Sigmoid colon (tissue), 6 donors: ENCODE measurements at regions not wholly inside any gene's neighbourhood (a gene's known extent, or its start where the extent isn't known, plus 50 kb on each side); places are given as distances from the start of the nearest gene placed in this dataset.

Experiments
- DNase-seq: peaks from one replicate; pipeline ENCODE4 v3.0.0-alpha.2; 2019
- H3K27ac ChIP-seq, 4 donors: fragments of 200-600 bp; sonication (generic); one replicate each; pipeline ENCODE4 v1.5.1; 2016 to 2019; ENCODE audit warnings: mild to moderate bottlenecking in 1 of 4
- H3K27me3 ChIP-seq, 3 donors: fragments of 200-600 bp; sonication (generic); one replicate each; pipeline ENCODE4 v1.5.1; 2019; ENCODE audit warnings: mild to moderate bottlenecking in 1 of 3
- H3K36me3 ChIP-seq, 4 donors: fragments of 200-600 bp; sonication (generic); one replicate each; pipeline ENCODE4 v1.5.1; 2016 to 2019
- H3K4me1 ChIP-seq, 4 donors: fragments of 200-600 bp; sonication (generic); one replicate each; pipeline ENCODE4 v1.5.1; 2017 to 2019
- H3K4me3 ChIP-seq, 4 donors: fragments of 200-600 bp; sonication (generic); one replicate each; pipeline ENCODE4 v1.5.1; 2017 to 2019; ENCODE audit warnings: mild to moderate bottlenecking in 2 of 4, moderate library complexity in 1 of 4
- H3K9me3 ChIP-seq, 4 donors: fragments of 200-600 bp in 3 of 4; sonication (generic) in 3 of 4; one replicate each; pipeline versions ENCODE4 v1.5.1 to v1.6.1; 2013 to 2019
- CTCF ChIP-seq, 4 experiments: fragments of 450-650 bp in 3 of 4; fragments of 200-600 bp in 1 of 4; IDR thresholded peaks; one replicate each; pipeline ENCODE4 v1.5.1; 2016 to 2019; ENCODE audit warnings: antibody characterized with exemption in 4 of 4, mild to moderate bottlenecking in 3 of 4, moderate library complexity in 2 of 4
- EP300 ChIP-seq, 4 donors: sonication (generic); formaldehyde crosslinking; IDR thresholded peaks; one replicate each; pipeline ENCODE4 v1.6.1; 2017; ENCODE audit warnings: antibody characterized with exemption in 4 of 4
- POLR2A ChIP-seq, 2 donors: fragments of 450-650 bp; IDR thresholded peaks; one replicate each; pipeline ENCODE4 v1.6.1; 2016; ENCODE audit warnings: antibody characterized with exemption in 2 of 2, mild to moderate bottlenecking in 2 of 2, moderate library complexity in 2 of 2
- POLR2AphosphoS5 ChIP-seq, 4 donors: sonication (generic); formaldehyde crosslinking; IDR thresholded peaks; one replicate each; pipeline ENCODE4 v1.6.1; 2017; ENCODE audit warnings: antibody characterized with exemption in 4 of 4
- WGBS, 2 donors: extraction: QIAGEN DNeasy Blood & Tissue Kit; methylation state at CpG; one replicate each; pipeline ENCODE4 v1.1.7; 2013; 5-methylcytosine and 5-hydroxymethylcytosine counted together
- intact Hi-C: fragments of 100-400 bp; cut with DNase I; formaldehyde crosslinking; loops from one replicate; pipeline ENCODE4 v1.15.1; 2023
- donor health status: healthy with polysubstance abuse.
- donor health status: healthy.

GRCh38 chr19:31424861-31425620 lies 75.8 kb upstream of the TSHZ3 start:
- no peak for DNase-seq
- intact Hi-C loops, result no loop called here
- H3K36me3 ChIP-seq, result no peaks in the 10 kb centered on the region
- H3K27ac ChIP-seq, result no peak overlapping the region
- no peak for TF ChIP-seq EP300 (IDR thresholded peaks at IDR 0.05)
- TF ChIP-seq CTCF (IDR thresholded peaks at IDR 0.05), result no peak
- TF ChIP-seq POLR2A (IDR thresholded peaks at IDR 0.05), result no peak
- TF ChIP-seq POLR2AphosphoS5 (IDR thresholded peaks at IDR 0.05), result no peak
- no peaks in the 10 kb centered on the region for H3K4me1 ChIP-seq
- H3K27me3 ChIP-seq, result no peaks in the 10 kb centered on the region
- no peak overlapping the region for H3K4me3 ChIP-seq
- H3K9me3 ChIP-seq, result no peaks in the 10 kb centered on the region
- 54 to 67% methylated on average over 9 of the region's 9 CpGs for WGBS, 2 donors

DNA sequence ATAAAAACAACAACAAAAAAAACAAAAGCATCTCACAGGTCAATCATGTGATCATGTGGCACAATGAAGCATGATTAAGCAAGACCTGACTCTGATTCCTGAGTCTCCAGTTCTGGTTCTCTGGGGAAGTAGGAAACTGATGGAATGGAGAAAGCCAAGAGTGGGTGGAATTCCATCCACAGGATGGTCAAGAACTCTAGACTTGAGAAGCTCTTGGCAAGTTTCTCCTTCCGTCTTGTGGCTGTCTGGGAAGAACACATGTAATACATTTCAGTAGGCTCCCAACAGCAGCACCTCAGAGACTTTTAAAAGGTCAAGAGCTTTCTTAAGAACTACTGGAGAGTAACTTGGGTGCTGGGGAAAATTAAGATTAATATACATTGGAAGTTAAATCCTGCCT lies 78.6 kb upstream of the TSHZ3 start:
- 81 to 86% methylated on average over 1 of the region's 1 CpG for WGBS, 2 donors
- intact Hi-C loops, result no loop called here
- H3K36me3 ChIP-seq, result no peaks in the 10 kb centered on the region
- H3K4me1 ChIP-seq, result no peaks in the 10 kb centered on the region
- H3K27ac ChIP-seq, result no peak overlapping the region
- H3K27me3 ChIP-seq, result no peaks in the 10 kb centered on the region
- no peaks in the 10 kb centered on the region for H3K9me3 ChIP-seq
- TF ChIP-seq POLR2A (IDR thresholded peaks at IDR 0.05), result no peak
- no peak for TF ChIP-seq POLR2AphosphoS5 (IDR thresholded peaks at IDR 0.05)
- TF ChIP-seq EP300 (IDR thresholded peaks at IDR 0.05), result no peak
- TF ChIP-seq CTCF (IDR thresholded peaks at IDR 0.05), result no peak
- DNase-seq, result no peak
- no peak overlapping the region for H3K4me3 ChIP-seq

- no peaks in the 10 kb centered on the region for H3K27me3 ChIP-seq
- intact Hi-C loops, result no loop called here
- H3K4me3 ChIP-seq, result no peak overlapping the region
- H3K27ac ChIP-seq, result no peak overlapping the region
- TF ChIP-seq EP300 (IDR thresholded peaks at IDR 0.05) (no peak), POLR2A (IDR thresholded peaks at IDR 0.05) (no peak), CTCF (IDR thresholded peaks at IDR 0.05) (no peak), POLR2AphosphoS5 (IDR thresholded peaks at IDR 0.05) (no peak)
- H3K9me3 ChIP-seq, result peaks cover 0 to 3% (median 0%) of the 10 kb centered on the region in 4 donors
- DNase-seq, result no peak
- no peaks in the 10 kb centered on the region for H3K4me1 ChIP-seq
- 62 to 82% methylated on average over 4 of the region's 4 CpGs for WGBS, 2 donors
- no peaks in the 10 kb centered on the region for H3K36me3 ChIP-seq
Observed at GRCh38 chr19:31430381-31430780, 81.1 kb upstream of the TSHZ3 start.

DNA sequence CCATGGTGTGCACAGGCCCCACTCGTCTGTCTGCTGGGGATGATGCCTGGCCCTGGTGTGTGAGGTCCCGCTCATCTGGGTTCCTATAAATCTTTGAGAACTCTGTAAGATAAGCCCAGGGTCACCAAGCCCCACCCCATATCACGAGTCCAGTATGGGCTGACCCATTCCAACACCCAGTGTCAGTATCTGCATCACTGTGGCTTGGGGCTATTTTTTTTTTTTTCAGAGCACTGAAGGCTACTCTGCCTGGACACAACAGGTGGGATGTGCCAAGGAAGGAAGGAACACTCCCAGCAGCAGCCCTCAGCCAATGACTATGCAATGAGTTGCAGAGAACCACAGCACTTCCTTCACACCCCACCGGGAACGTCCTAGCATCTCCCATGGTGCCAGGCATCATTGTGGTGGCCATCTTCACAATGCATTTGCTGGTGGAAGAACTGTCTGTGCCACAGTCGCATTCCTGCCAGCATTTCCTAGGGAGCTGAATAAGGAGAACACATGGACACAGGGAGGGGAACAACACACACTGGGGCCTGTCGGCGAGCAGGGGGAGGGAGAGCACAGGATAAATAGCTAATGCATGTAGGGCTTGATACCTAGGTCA lies 83.1 kb upstream of the TSHZ3 start:
- H3K9me3 ChIP-seq, result peaks cover 0 to 4% (median 0%) of the 10 kb centered on the region in 4 donors
- no peaks in the 10 kb centered on the region for H3K4me1 ChIP-seq
- 70 to 79% methylated on average over 8 of the region's 8 CpGs for WGBS, 2 donors
- no peaks in the 10 kb centered on the region for H3K36me3 ChIP-seq
- intact Hi-C loops, result no loop called here
- no peak overlapping the region for H3K27ac ChIP-seq
- no peak for DNase-seq
- H3K4me3 ChIP-seq, result no peak overlapping the region
- no peak for TF ChIP-seq CTCF (IDR thresholded peaks at IDR 0.05)
- no peak for TF ChIP-seq POLR2A (IDR thresholded peaks at IDR 0.05)
- TF ChIP-seq EP300 (IDR thresholded peaks at IDR 0.05), result no peak
- no peak for TF ChIP-seq POLR2AphosphoS5 (IDR thresholded peaks at IDR 0.05)
- H3K27me3 ChIP-seq, result no peaks in the 10 kb centered on the region
